ENCODE measurements at regions not wholly inside any gene's neighbourhood (a gene's known extent, or its start where the extent isn't known, plus 50 kb on each side); places are given as distances from the start of the nearest gene placed in this dataset.

DNA sequence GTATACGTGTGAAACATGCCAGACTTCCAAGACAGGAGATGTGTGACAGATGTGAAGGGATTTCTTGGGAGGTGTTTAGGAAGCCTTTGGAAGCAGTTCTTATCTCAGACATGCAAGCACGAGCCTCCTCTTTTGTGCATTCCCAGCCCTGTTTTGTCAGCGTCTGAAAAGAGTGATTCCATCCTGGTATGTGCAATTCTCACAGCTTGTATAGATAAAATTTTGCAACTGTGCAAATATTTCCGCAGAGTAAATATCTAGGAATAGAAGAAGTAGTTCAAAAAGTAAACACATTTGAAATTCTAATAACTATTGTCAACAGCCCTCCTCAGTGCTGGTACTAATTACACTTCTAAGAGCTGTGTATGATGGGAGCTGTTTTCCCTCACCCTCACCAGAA, 72.3 kb upstream of the C1QTNF9B start:
- H3K4me1 ChIP-seq, result peaks cover 0 to 15% (median 2%) of the 10 kb centered on the region in 12 donors
- DNase-seq (no peak), ATAC-seq (no peak)
- H3K4me3 ChIP-seq, result no peak overlapping the region
- H3K27me3 ChIP-seq, result no peaks in the 10 kb centered on the region
- 26 to 32% (median 28%) methylated on average over 4 of the region's 4 CpGs for WGBS, 4 donors
- no peaks in the 10 kb centered on the region for H3K9me3 ChIP-seq
- H3K36me3 ChIP-seq, result no peaks in the 10 kb centered on the region
- H3K27ac ChIP-seq, result no peak overlapping the region
- intact Hi-C loops (cut with DNase I), result no loop called here
- TF ChIP-seq, protein P1, sequence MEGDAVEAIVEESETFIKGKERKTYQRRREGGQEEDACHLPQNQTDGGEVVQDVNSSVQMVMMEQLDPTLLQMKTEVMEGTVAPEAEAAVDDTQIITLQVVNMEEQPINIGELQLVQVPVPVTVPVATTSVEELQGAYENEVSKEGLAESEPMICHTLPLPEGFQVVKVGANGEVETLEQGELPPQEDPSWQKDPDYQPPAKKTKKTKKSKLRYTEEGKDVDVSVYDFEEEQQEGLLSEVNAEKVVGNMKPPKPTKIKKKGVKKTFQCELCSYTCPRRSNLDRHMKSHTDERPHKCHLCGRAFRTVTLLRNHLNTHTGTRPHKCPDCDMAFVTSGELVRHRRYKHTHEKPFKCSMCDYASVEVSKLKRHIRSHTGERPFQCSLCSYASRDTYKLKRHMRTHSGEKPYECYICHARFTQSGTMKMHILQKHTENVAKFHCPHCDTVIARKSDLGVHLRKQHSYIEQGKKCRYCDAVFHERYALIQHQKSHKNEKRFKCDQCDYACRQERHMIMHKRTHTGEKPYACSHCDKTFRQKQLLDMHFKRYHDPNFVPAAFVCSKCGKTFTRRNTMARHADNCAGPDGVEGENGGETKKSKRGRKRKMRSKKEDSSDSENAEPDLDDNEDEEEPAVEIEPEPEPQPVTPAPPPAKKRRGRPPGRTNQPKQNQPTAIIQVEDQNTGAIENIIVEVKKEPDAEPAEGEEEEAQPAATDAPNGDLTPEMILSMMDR (IDR thresholded peaks at IDR 0.05), result no peak
- TF ChIP-seq POLR2A (IDR thresholded peaks at IDR 0.05), result no peak

DNA sequence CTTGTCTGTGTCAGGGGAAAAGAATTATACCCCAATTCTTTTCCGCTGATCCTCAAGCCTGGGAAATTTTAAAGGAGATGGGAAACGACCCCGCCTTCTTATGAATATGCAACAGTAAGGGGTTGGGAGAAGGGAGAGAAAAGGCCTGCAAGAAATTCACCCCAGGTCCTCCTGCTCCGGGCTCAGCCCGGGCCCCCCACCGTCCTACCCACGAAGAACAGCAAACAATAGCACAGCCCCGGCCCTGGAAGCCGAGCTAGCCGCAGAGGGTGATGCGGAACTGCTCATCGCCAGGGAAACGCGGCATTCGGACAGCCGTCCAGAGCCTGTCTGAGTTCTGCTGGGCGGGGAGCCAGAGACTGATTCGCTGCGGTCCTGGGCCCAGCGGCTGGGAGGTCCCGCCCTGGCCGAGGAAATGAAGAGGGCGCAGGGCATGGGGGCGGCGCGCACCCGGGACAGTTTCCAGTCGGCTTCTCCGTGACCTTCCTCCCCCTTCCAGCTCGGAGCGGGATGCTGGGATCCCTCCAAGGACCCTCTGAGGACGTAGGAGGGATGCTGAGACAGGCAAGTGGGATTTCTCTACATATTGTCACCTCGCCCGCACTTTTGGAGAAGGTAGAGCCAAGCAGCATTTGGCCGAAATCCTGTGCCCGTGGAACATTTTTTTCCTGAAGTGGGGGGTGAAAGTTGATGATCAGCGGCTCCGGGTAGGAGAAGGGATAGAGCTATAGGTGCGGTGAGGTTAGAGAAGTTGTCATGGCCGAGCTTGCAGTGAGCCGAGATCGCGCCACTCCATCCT, 82.3 kb upstream of the C1QTNF9B start:
- Histone ChIP-seq H3K27ac (peak overlapping the region in 11 of 12 donors; percentile 10 to 74 (median 60)), H3K4me1 (peaks cover 0 to 22% (median 4%) of the 10 kb centered on the region in 12 donors), H3K9me3 (no peaks in the 10 kb centered on the region), H3K4me3 (peak overlapping the region; percentile 34 to 74 (median 61)), H3K27me3 (peaks cover 0 to 11% (median 0%) of the 10 kb centered on the region in 9 donors), H3K36me3 (no peaks in the 10 kb centered on the region)
- ATAC-seq, result peak; percentile 91 to 96 (median 95)
- DNase-seq, result peak; percentile 82 to 89 (median 88)
- intact Hi-C loops (cut with DNase I), result no loop called here
- 1 to 2% (median 1%) methylated on average over 33 to 43 of the region's 43 CpGs for WGBS, 4 donors
- TF ChIP-seq, protein P1 (IDR thresholded peaks at IDR 0.05), result no peak
- TF ChIP-seq POLR2A (IDR thresholded peaks at IDR 0.05), result peak in 1 of 2 donors; percentile 14

DNA sequence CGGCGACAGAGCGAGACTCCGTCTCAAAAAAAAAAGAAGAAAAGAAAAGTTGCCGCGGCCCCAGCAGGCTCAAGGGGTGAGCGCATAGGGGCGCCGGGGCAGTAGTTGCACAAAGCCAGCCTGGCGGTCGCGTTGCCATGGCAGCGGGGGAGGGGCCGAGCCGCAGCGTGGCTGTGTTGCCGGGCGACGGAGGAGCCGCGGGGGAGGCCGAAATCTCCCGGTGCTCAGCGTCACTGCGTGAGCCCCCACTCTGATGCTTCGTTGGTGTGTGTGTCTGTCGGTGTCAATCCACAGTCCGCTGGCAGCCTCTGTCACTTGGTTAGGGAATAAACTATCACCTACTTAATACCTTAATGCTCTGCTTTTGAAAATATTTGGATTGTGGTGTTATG, 82.9 kb upstream of the C1QTNF9B start:
- H3K36me3 ChIP-seq, result no peaks in the 10 kb centered on the region
- WGBS, 4 donors, result 1 to 3% (median 2%) methylated on average over 23 to 28 of the region's 28 CpGs
- H3K27me3 ChIP-seq, result peaks cover 0 to 11% (median 0%) of the 10 kb centered on the region in 9 donors
- TF ChIP-seq, protein P1 (IDR thresholded peaks at IDR 0.05), result no peak
- no peak for TF ChIP-seq POLR2A (IDR thresholded peaks at IDR 0.05)
- peak; percentile 86 to 93 (median 89) for DNase-seq
- peaks cover 0 to 22% (median 7%) of the 10 kb centered on the region in 12 donors for H3K4me1 ChIP-seq
- no peaks in the 10 kb centered on the region for H3K9me3 ChIP-seq
- intact Hi-C loops (cut with DNase I), result no loop called here
- peak overlapping the region; percentile 34 to 74 (median 61) for H3K4me3 ChIP-seq
- peak overlapping the region in 11 of 12 donors; percentile 10 to 74 (median 60) for H3K27ac ChIP-seq
- ATAC-seq, result peak; percentile 66 to 94 (median 90)

DNA sequence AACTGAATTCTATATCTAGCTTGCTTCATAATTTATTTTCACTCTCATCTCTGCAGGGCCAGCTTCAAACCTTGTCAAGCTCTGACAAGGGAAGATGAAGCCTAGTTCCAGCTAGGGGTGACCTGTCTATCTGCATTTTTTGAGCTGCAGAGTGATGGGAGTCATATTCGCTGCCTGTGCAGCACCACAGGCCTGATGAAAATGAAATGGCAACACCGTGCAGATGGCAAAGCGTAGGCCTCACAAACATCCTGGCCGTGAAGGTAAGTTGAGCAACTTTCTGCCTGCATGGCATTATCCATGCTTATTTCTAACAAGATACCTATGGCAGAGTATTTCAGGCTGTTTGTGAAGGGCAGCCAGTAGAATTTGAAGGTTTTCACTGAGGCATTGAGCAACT, 86.4 kb upstream of the C1QTNF9B start:
- Histone ChIP-seq H3K27ac (no peak overlapping the region), H3K9me3 (no peaks in the 10 kb centered on the region), H3K27me3 (peaks cover 0 to 11% (median 0%) of the 10 kb centered on the region in 9 donors), H3K4me1 (peaks cover 0 to 33% (median 9%) of the 10 kb centered on the region in 12 donors), H3K4me3 (no peak overlapping the region), H3K36me3 (no peaks in the 10 kb centered on the region)
- DNase-seq (no peak), ATAC-seq (no peak)
- TF ChIP-seq, protein P1 (IDR thresholded peaks at IDR 0.05), result no peak
- no peak for TF ChIP-seq POLR2A (IDR thresholded peaks at IDR 0.05)
- intact Hi-C loops (cut with DNase I), result no loop called here
- WGBS, 4 donors, result 93 to 97% (median 96%) methylated on average over 4 of the region's 4 CpGs

All from heart left ventricle (tissue), 16 donors.